Skeletal muscle satellite cell (primary cell): ENCODE measurements at regions not wholly inside any gene's neighbourhood (a gene's known extent, or its start where the extent isn't known, plus 50 kb on each side); places are given as distances from the start of the nearest gene placed in this dataset. TPM values are rescaled to one million over a fixed set of nuclear protein-coding genes. Genes with fewer than 3 reads are reported as not detected.

ENCODE experiments used
- H3K27me3 ChIP-seq: 2 replicates; pipeline ENCODE4 v1.7.0; 2013; ENCODE audit warnings: low read length; ENCODE audit not compliant: control insufficient read depth, insufficient read depth
- H3K36me3 ChIP-seq: 2 replicates; pipeline ENCODE4 v1.7.0; 2013; ENCODE audit warnings: mild to moderate bottlenecking, control low read depth, low read length; ENCODE audit not compliant: insufficient read depth
- H3K4me1 ChIP-seq: 2 replicates; pipeline ENCODE4 v1.7.0; 2013; ENCODE audit warnings: low read length; ENCODE audit not compliant: control insufficient read depth, insufficient read depth
- H3K4me2 ChIP-seq: 2 replicates; pipeline ENCODE4 v1.7.0; 2013; ENCODE audit warnings: mild to moderate bottlenecking, low read length
- H3K4me3 ChIP-seq: 2 replicates; pipeline ENCODE4 v1.7.0; 2013; ENCODE audit warnings: low read length
- H3K9ac ChIP-seq: 2 replicates; pipeline ENCODE4 v1.7.0; 2013; ENCODE audit warnings: mild to moderate bottlenecking, low read depth, low read length, moderate library complexity
- H3K9me3 ChIP-seq: replicated peaks from 2 replicates; pipeline ENCODE4 v1.7.0; 2013; ENCODE audit warnings: mild to moderate bottlenecking, control low read depth, low read length
- small RNA-seq: library from RNA; depleted of rRNA; stranded (forward); fragments of <200 nt; gene quantifications from one replicate; pipeline ENCODE3, GENCODE V24; 2012

DNA sequence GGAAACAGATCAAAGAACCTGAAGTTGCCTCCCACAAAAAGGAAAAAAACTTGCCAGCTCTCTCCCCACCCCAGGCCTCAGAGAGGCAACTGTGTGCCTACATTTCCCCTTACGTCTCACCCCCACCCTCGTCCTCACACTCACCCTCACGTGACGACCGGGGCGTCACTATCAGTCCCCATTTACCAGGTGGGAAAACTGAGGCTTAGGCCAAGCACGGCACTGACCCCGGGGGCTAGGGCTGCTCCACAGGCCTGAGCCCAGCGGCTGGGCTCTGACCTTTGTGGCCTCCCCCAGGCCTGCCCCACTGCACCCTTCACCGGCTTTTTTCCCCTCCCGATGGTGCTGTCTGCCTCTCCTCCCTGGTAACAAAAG, 51.5 kb upstream of the RUNX3 start:
- no peak overlapping the region for H3K4me3 ChIP-seq
- no peaks in the 10 kb centered on the region for H3K4me1 ChIP-seq
- no peaks in the 10 kb centered on the region for H3K36me3 ChIP-seq
- no peak overlapping the region for H3K9ac ChIP-seq
- peaks cover 38% of the 10 kb centered on the region for H3K27me3 ChIP-seq
- no peak overlapping the region for H3K4me2 ChIP-seq
- H3K9me3 ChIP-seq, result no peaks in the 10 kb centered on the region

DNA sequence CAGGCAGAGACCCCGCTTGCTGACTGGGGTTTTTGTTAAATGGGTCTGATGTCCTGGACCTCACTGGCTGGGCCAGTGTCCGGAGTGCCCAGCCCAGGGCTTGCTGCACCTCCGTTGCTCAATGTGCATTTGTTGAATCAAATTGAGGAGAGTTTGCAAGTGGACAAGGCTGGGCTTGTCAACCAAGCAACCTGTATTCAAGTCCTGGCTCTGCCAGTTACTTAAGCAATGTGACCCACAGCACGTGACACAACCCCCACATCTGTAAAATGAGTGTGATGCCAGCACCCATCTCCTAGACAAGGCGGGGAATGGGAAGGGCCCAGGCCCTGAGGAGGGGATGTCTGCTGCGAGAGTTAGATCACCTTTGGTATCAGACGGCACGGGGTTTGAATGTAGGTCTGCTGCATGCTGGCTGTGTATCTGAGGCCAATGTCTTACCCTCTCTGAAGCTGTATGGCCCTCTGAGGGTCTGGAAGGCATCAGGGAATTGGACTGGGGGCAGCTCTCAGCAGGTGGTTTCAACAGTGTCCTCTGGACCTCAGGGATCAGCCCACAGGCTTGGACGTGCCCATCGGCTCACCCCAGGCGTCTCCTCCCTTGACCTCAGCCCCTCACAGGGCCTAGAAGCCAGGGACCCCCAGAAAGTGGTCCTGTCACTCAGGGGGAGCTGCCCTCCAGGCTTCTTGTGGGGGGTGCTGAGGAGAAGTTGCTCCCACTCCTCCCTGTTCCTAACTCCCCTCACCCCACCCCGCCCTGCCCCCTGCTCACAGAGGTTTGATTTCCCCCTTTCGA, 51.0 kb upstream of the RUNX3 start:
- H3K4me3 ChIP-seq, result no peak overlapping the region
- H3K9me3 ChIP-seq, result no peaks in the 10 kb centered on the region
- H3K9ac ChIP-seq, result no peak overlapping the region
- no peaks in the 10 kb centered on the region for H3K4me1 ChIP-seq
- H3K36me3 ChIP-seq, result no peaks in the 10 kb centered on the region
- no peak overlapping the region for H3K4me2 ChIP-seq
- peaks cover 39% of the 10 kb centered on the region for H3K27me3 ChIP-seq

Small RNAs in the stretch of these regions (small RNA-seq; reads per million reads assigned to genes)
- not detected for gene MIR4425
